ENCODE measurements at regions not wholly inside any gene's neighbourhood (a gene's known extent, or its start where the extent isn't known, plus 50 kb on each side); places are given as distances from the start of the nearest gene placed in this dataset.

DNA sequence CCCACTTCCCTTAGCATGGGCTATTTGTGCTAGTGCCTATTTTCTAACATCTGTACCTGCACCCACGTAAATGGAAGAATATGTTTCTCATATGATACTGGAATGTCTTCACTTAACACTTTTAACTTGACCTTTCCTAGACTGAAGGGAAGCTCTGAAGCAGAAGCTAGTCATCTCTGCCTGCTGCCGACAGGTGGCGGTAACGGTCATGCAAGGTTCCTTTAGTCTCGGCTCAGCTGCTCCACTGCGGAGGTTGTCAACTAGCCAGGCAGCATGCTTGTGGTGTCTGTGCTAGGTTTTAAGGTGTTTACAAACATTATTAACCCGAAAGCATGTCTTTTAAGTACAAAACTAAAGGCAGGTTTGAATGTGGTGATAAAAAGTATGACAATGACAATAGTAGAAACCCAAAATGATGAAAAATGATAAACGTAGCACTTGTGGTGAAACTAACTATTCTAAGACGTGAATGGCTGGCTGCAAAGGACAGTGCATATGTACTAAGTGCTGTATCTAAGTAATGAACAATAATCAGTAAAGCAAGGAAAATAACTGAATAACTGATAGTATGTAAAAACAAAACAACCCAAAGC, 117.2 kb downstream of the GRIN2B start:
- Histone ChIP-seq H3K4me3 (ENCODE audit: low read depth in 1 of 2, low read length in 1 of 2) (no peak overlapping the region), H3K36me3 (no peaks in the 10 kb centered on the region), H3K27ac (no peak overlapping the region), H3K4me1 (ENCODE audit: control insufficient read depth in 1 of 2, insufficient read depth in 1 of 2, low read depth in 1 of 2, low read length in 1 of 2) (no peaks in the 10 kb centered on the region), H3K9me3 (no peaks in the 10 kb centered on the region), H3K27me3 (no peaks in the 10 kb centered on the region)
- TF ChIP-seq CTCF (IDR thresholded peaks at IDR 0.05) = no peak

GRCh38 chr12:13857750-13858149, 123.7 kb downstream of the GRIN2B start:
- Histone ChIP-seq H3K27me3 (no peaks in the 10 kb centered on the region), H3K9me3 (no peaks in the 10 kb centered on the region), H3K4me3 (ENCODE audit: low read depth in 1 of 2, low read length in 1 of 2) (no peak overlapping the region), H3K4me1 (ENCODE audit: control insufficient read depth in 1 of 2, insufficient read depth in 1 of 2, low read depth in 1 of 2, low read length in 1 of 2) (no peaks in the 10 kb centered on the region), H3K36me3 (no peaks in the 10 kb centered on the region), H3K27ac (no peak overlapping the region)
- TF ChIP-seq CTCF (IDR thresholded peaks at IDR 0.05) = no peak

GRCh38 chr12:13853471-13853870, 127.9 kb downstream of the GRIN2B start:
- TF ChIP-seq CTCF (IDR thresholded peaks at IDR 0.05) = no peak
- no peaks in the 10 kb centered on the region for H3K27me3 ChIP-seq
- no peaks in the 10 kb centered on the region for H3K9me3 ChIP-seq
- no peaks in the 10 kb centered on the region for H3K36me3 ChIP-seq
- H3K4me1 ChIP-seq (ENCODE audit: control insufficient read depth in 1 of 2, insufficient read depth in 1 of 2, low read depth in 1 of 2, low read length in 1 of 2) = no peaks in the 10 kb centered on the region
- H3K4me3 ChIP-seq (ENCODE audit: low read depth in 1 of 2, low read length in 1 of 2) = no peak overlapping the region
- H3K27ac ChIP-seq = no peak overlapping the region

DNA sequence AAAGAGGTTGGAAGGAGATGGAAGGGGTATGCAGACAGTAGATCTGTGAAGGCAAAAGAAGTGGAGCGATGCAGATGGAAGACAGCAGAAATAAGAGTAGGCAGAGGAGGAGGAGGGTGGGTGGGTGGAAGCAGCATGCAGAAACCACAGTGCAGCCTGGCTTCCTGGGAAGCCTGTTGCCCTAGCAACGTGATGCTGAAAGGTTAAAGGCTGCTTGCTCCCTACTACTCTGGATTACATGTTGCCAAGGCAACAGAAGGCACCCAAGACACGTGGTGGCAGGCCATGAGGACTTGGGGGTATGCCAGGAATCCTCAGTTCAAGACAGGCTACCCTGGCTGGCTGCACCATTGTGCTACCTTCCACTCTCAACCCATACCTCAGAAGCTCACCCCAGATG, 129.6 kb downstream of the GRIN2B start:
- TF ChIP-seq CTCF (IDR thresholded peaks at IDR 0.05) = no peak
- no peaks in the 10 kb centered on the region for H3K36me3 ChIP-seq
- H3K4me3 ChIP-seq (ENCODE audit: low read depth in 1 of 2, low read length in 1 of 2) = no peak overlapping the region
- no peaks in the 10 kb centered on the region for H3K9me3 ChIP-seq
- no peaks in the 10 kb centered on the region for H3K4me1 ChIP-seq (ENCODE audit: control insufficient read depth in 1 of 2, insufficient read depth in 1 of 2, low read depth in 1 of 2, low read length in 1 of 2)
- no peaks in the 10 kb centered on the region for H3K27me3 ChIP-seq
- no peak overlapping the region for H3K27ac ChIP-seq

GRCh38 chr12:13849456-13849855, 131.9 kb downstream of the GRIN2B start:
- H3K4me3 ChIP-seq (ENCODE audit: low read depth in 1 of 2, low read length in 1 of 2) = no peak overlapping the region
- TF ChIP-seq CTCF (IDR thresholded peaks at IDR 0.05) = no peak

DNA sequence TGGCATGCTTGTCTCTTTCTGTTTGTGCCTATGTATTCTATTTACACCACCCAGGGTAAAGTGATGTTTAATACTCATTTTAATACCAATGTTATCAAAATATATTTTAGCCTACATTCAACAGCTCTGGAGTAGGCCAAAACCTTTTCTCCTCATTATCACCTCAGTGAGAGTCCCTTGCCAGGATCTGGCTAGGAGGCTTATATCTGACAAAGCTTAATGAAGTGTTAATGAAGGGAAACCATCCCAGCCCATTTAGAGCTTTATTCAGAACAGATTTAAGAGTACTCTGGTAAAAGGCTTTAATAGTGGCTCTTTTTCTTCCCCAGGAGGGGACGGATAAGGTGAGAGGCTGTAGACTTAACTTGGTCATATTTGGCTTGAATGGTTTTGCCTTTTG, 137.6 kb downstream of the GRIN2B start:
- no peak overlapping the region for H3K4me3 ChIP-seq (ENCODE audit: low read depth in 1 of 2, low read length in 1 of 2)
- H3K9me3 ChIP-seq = no peaks in the 10 kb centered on the region
- no peaks in the 10 kb centered on the region for H3K36me3 ChIP-seq
- no peaks in the 10 kb centered on the region for H3K4me1 ChIP-seq (ENCODE audit: control insufficient read depth in 1 of 2, insufficient read depth in 1 of 2, low read depth in 1 of 2, low read length in 1 of 2)
- H3K27me3 ChIP-seq = no peaks in the 10 kb centered on the region
- no peak overlapping the region for H3K27ac ChIP-seq
- no peak for TF ChIP-seq CTCF (IDR thresholded peaks at IDR 0.05)

More at GRCh38 chr12:13849456-13849855, 131.9 kb downstream of the GRIN2B start:
- Histone ChIP-seq H3K27ac (no peak overlapping the region), H3K36me3 (no peaks in the 10 kb centered on the region), H3K27me3 (no peaks in the 10 kb centered on the region), H3K9me3 (no peaks in the 10 kb centered on the region), H3K4me1 (ENCODE audit: control insufficient read depth in 1 of 2, insufficient read depth in 1 of 2, low read depth in 1 of 2, low read length in 1 of 2) (no peaks in the 10 kb centered on the region)
